HEK293T (cell line): ENCODE measurements at regions not wholly inside any gene's neighbourhood (a gene's known extent, or its start where the extent isn't known, plus 50 kb on each side); places are given as distances from the start of the nearest gene placed in this dataset.

Experiments used
- ARNT ChIP-seq: fragments of 450-650 bp; IDR thresholded peaks from 2 replicates; pipeline ENCODE4 v1.6.1; 2017; ENCODE audit warnings: mild to moderate bottlenecking
- CTBP1 ChIP-seq: fragments of 450-650 bp; IDR thresholded peaks from 2 replicates; pipeline ENCODE4 v1.6.1; 2016; ENCODE audit warnings: borderline replicate concordance
- ELF4 ChIP-seq: fragments of 450-650 bp; IDR thresholded peaks from 2 replicates; pipeline ENCODE4 v1.6.1; 2017; ENCODE audit warnings: antibody characterized with exemption
- FOXA1 ChIP-seq: fragments of 450-650 bp; IDR thresholded peaks from 2 replicates; pipeline ENCODE4 v1.6.1; 2016; ENCODE audit warnings: mild to moderate bottlenecking
- FOXK2 ChIP-seq: fragments of 450-650 bp; IDR thresholded peaks from 2 replicates; pipeline ENCODE4 v1.6.1; 2016; ENCODE audit warnings: mild to moderate bottlenecking
- HDGF ChIP-seq: fragments of 450-650 bp; IDR thresholded peaks from 2 replicates; pipeline ENCODE4 v1.6.1; 2017; ENCODE audit warnings: antibody characterized with exemption, borderline replicate concordance
- NFRKB ChIP-seq: fragments of 450-650 bp; IDR thresholded peaks from 2 replicates; pipeline ENCODE4 v1.6.1; 2016; ENCODE audit warnings: mild to moderate bottlenecking, moderate library complexity
- SP1 ChIP-seq: fragments of 450-650 bp; IDR thresholded peaks from 2 replicates; pipeline ENCODE4 v1.6.1; 2017
- TARDBP ChIP-seq: fragments of 450-650 bp; IDR thresholded peaks from 2 replicates; pipeline ENCODE4 v1.6.1; 2016
- ZNF384 ChIP-seq: fragments of 450-650 bp; IDR thresholded peaks from 2 replicates; pipeline ENCODE4 v1.6.1; 2016

DNA sequence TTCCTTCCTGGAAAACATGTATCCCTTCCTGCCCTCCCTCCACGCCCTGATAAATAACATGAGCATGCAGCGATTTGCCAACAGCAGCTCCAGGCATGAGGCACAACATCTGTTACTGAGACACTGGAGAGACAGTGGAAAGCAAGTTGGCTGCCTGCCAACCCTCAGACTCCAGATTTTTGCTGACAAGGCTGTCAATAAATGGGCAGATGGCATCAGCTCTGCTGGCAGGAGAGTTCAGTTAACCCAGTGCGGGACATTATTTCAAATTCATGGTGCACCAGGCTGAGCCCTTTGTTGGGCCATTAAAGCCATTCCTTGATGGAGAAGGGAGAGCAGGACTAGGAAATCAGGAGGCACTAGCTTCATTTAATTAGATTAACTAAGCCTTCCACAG, 293.3 kb downstream of the MEX3B start:
- TF ChIP-seq FOXA1: no peak
- no peak for TF ChIP-seq FOXK2
- TF ChIP-seq ELF4: no peak
- no peak for TF ChIP-seq HDGF
- TF ChIP-seq TARDBP: no peak
- TF ChIP-seq NFRKB: no peak
- TF ChIP-seq SP1: no peak
- no peak for TF ChIP-seq ARNT
- no peak for TF ChIP-seq CTBP1
- no peak for TF ChIP-seq ZNF384
